Right lobe of liver (tissue), 6 donors: ENCODE measurements at regions not wholly inside any gene's neighbourhood (a gene's known extent, or its start where the extent isn't known, plus 50 kb on each side); places are given as distances from the start of the nearest gene placed in this dataset.

Experiments
- ATAC-seq, 4 donors: fragments of 200-7000 bp; cut with Tn5 transposase; one replicate each; pipeline ENCODE4 v1.9.1; 2020; ENCODE audit warnings: mild to moderate bottlenecking in 4 of 4, moderate library complexity in 4 of 4
- DNase-seq, 3 donors: peaks; one replicate each; pipeline ENCODE4 v3.0.0-alpha.2; 2020
- H3K27ac ChIP-seq, 3 donors: fragments of 200-600 bp; one replicate each; pipeline ENCODE4 v1.8.0; 2022
- H3K27me3 ChIP-seq, 2 donors: fragments of 200-600 bp; one replicate each; pipeline ENCODE4 v1.8.0; 2022
- H3K36me3 ChIP-seq, 4 donors: fragments of 200-600 bp; sonication (generic) in 1 of 4; one replicate each; pipeline versions ENCODE4 v1.5.1 to v1.8.0; 2017 to 2022; ENCODE audit warnings: control low read depth in 1 of 4
- H3K4me1 ChIP-seq, 4 donors: fragments of 200-600 bp; sonication (generic) in 1 of 4; one replicate each; pipeline versions ENCODE4 v1.5.1 to v1.8.0; 2017 to 2022; ENCODE audit warnings: control low read depth in 1 of 4
- H3K4me3 ChIP-seq, 3 donors: fragments of 200-600 bp; one replicate each; pipeline ENCODE4 v1.8.0; 2022
- H3K9me3 ChIP-seq, 4 donors: fragments of 200-600 bp; sonication (generic) in 1 of 4; one replicate each; pipeline versions ENCODE4 v1.5.1 to v1.8.0; 2017 to 2022; ENCODE audit warnings: control low read depth in 1 of 4
- CTCF ChIP-seq, 4 donors: fragments of 200-600 bp in 3 of 4; fragments of 450-650 bp in 1 of 4; IDR thresholded peaks; one replicate each; pipeline versions ENCODE4 v1.5.1 to v1.8.0; 2016 to 2022; ENCODE audit warnings: antibody characterized with exemption in 4 of 4, mild to moderate bottlenecking in 2 of 4
- POLR2A ChIP-seq: fragments of 450-650 bp; IDR thresholded peaks from one replicate; pipeline ENCODE4 v1.6.1; 2017; ENCODE audit warnings: antibody characterized with exemption, mild to moderate bottlenecking
- WGBS: methylation state at CpG from one replicate; pipeline ENCODE4 v1.1.6; 2018; ENCODE audit warnings: low coverage, low lambda C conversion rate; ENCODE audit not compliant: insufficient coverage; ENCODE audit errors: missing lambda C conversion rate; 5-methylcytosine and 5-hydroxymethylcytosine counted together
- intact Hi-C, 2 donors: fragments of 100-400 bp; cut with DNase I; formaldehyde crosslinking; loops; one replicate each; pipeline versions ENCODE4 v1.11.2 to v1.14.1; 2022
- donor health status: DM: no; HTN: yes; CAD: no.
- donor health status: DM: no; HTN: no; CAD: no.
- donor health status: DM: no; HTN: no; CAD: no.
- donor health status: DM: no; HTN: yes; CAD: no.
- donor health status: DM: no; HTN: yes; CAD: no.

- no peak overlapping the region for H3K27ac ChIP-seq
- ATAC-seq, result no peak
- DNase-seq, result no peak
- no peak overlapping the region for H3K4me3 ChIP-seq
- H3K36me3 ChIP-seq, result no peaks in the 10 kb centered on the region
- H3K4me1 ChIP-seq, result no peaks in the 10 kb centered on the region
- no peak for TF ChIP-seq POLR2A
- no peak for TF ChIP-seq CTCF (IDR thresholded peaks at IDR 0.05)
- WGBS, result no CpG with 5 or more reads among the region's 3 CpGs
- no peaks in the 10 kb centered on the region for H3K9me3 ChIP-seq
- H3K27me3 ChIP-seq, result no peaks in the 10 kb centered on the region
- intact Hi-C loops, result no loop called here
Observed at GRCh38 chr6:14645841-14646240, 528.3 kb downstream of the CD83 start.

GRCh38 chr6:14646371-14646770 lies 528.8 kb downstream of the CD83 start:
- no peaks in the 10 kb centered on the region for H3K4me1 ChIP-seq
- intact Hi-C loops, result no loop called here
- H3K27ac ChIP-seq, result no peak overlapping the region
- ATAC-seq (no peak), DNase-seq (no peak)
- WGBS, result 100% methylated on average over 1 of the region's 1 CpG
- no peaks in the 10 kb centered on the region for H3K27me3 ChIP-seq
- TF ChIP-seq POLR2A (no peak), CTCF (IDR thresholded peaks at IDR 0.05) (no peak)
- no peaks in the 10 kb centered on the region for H3K9me3 ChIP-seq
- no peaks in the 10 kb centered on the region for H3K36me3 ChIP-seq
- no peak overlapping the region for H3K4me3 ChIP-seq

GRCh38 chr6:14647357-14647756 lies 529.8 kb downstream of the CD83 start:
- intact Hi-C loops, result no loop called here
- TF ChIP-seq CTCF (IDR thresholded peaks at IDR 0.05) (no peak), POLR2A (no peak)
- ATAC-seq, result no peak

GRCh38 chr6:14652536-14652935 lies 535.0 kb downstream of the CD83 start:
- no peak for DNase-seq

More at GRCh38 chr6:14647357-14647756, 529.8 kb downstream of the CD83 start:
- DNase-seq, result no peak
- Histone ChIP-seq H3K27ac (no peak overlapping the region), H3K36me3 (no peaks in the 10 kb centered on the region), H3K4me3 (no peak overlapping the region), H3K9me3 (no peaks in the 10 kb centered on the region), H3K27me3 (no peaks in the 10 kb centered on the region), H3K4me1 (no peaks in the 10 kb centered on the region)
- 85% methylated on average over 3 of the region's 6 CpGs for WGBS

More at GRCh38 chr6:14652536-14652935, 535.0 kb downstream of the CD83 start:
- Histone ChIP-seq H3K4me1 (no peaks in the 10 kb centered on the region), H3K4me3 (no peak overlapping the region), H3K36me3 (no peaks in the 10 kb centered on the region), H3K27ac (no peak overlapping the region), H3K27me3 (no peaks in the 10 kb centered on the region), H3K9me3 (no peaks in the 10 kb centered on the region)
- ATAC-seq, result no peak
- intact Hi-C loops, result no loop called here
- TF ChIP-seq CTCF (IDR thresholded peaks at IDR 0.05) (no peak), POLR2A (no peak)
